GM18508 (cell line): ENCODE measurements at regions not wholly inside any gene's neighbourhood (a gene's known extent, or its start where the extent isn't known, plus 50 kb on each side); places are given as distances from the start of the nearest gene placed in this dataset.
"Not testable (repeated sequence)": the region's sequence is repeated elsewhere in the genome, so short reads cannot be mapped to it uniquely, and the experiment has no call there.

Experiments used
- ATAC-seq: cut with Tn5 transposase; IDR thresholded peaks from one replicate; pipeline ENCODE4 v1.9.1; 2021; ENCODE audit warnings: moderate number of reproducible peaks; ENCODE audit not compliant: insufficient read depth, unreplicated experiment

DNA sequence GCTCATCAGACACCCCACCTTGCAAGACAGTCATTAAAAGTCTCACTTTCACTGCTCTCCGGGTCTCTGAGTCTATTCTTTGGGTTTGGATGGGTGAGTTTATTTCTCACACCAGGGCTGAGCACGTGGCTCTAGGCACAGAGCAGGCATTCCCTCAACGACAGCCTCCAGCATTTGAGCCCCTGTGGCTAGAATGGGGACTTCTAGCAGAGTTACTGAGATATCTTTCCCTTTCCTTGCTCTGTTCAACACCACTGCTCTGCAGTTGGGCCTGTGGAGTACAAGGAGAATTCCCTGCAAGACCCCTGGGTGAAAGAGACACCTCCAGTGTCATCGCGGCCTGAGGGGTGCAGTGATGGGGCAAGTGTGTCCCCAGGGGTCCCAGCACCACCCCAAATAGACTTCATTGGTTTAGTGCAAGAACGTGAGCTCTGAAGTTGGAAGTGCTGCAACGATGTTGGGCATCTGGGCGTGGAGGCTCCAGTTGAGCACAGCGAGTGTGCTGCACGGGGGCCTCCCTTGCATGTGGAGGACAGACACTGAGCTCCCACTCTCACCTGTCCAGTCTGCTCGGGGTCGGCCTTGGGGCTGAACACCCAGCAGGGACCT is 184.1 kb upstream of the HS6ST1 start:
- ATAC-seq = no peak

DNA sequence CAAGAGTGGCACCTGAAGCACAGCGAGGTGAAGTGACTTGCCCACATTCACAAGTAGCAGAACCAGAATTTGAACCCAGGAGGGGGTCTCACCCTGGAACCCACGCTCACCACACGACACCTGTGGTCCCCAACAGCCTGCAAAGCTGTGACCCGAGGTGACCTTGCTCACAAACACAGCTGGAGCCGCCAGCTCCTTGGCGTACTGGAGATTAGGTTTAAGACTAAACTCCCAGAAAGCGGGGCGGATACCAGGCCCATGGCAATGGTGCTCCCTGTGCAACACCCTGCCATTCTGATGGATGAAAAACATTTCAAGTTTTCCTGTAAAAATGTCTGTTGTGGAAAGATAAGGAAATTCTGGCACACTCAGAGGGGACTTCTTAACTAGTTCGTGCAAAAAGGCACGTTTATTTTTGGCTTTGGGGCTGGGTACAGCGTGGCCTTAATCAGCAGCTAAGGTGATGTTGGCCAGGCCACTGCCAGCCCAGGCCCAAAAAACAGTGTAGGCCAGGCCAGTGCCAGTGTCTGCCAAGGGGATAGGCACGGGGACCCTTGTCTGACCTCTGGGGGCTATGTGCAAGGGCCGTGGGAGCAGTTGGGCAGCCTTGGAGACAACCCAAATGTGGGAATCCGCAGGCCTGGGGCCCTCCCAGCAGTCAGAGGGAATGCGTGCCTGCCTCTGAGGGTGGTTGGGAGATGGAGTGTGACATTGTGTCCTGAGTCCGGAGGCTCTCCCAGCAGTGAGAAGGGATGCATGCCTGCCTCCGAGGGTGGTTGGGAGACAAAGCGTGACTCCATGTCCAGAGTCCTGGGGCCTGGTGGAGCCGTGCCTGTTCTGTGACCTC is 185.0 kb upstream of the HS6ST1 start:
- ATAC-seq = no peak

DNA sequence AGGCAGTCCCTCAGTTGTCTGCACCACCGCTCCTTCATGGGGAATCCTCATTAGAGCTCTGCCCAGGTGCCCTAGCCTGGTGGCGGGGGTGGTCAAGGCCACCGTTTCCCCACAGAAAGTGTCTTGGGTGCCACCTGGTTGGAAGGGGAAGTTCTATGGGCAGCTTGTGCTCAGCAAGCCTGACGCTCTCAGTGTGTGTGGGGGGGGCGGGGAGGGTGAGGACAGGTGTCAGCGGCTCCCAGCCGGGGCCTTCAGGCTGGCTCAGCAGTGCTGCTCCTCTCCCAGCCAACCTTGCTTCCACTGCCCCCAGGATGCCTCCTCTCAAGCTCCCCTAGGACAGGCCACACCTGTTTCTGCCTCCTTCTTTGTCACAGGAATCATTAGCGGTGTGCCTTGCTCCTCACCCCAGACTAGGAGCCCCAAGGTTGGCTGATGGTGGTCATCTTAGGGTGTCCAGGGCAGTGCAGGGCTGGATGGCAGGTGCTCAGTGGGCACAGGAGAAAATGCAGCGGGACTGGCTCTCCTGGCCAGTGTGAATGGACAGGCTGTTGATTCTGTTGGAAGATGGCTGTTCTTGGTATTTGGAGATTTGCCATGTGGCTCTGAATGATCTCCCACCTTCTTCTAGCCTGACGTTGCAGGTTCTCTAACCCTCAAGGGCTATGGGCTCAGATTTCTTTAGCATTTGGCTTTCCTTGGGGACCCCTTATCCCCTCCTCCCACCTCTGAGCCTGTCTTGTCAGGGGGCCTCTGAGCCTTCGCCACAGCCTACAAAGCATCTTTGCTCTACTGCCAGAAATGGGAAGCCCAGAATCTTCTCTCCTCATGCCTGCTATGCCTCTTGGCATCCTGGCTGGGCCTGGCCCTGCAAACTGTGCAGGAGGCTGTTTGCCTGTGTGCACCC is 185.8 kb upstream of the HS6ST1 start:
- no peak for ATAC-seq

DNA sequence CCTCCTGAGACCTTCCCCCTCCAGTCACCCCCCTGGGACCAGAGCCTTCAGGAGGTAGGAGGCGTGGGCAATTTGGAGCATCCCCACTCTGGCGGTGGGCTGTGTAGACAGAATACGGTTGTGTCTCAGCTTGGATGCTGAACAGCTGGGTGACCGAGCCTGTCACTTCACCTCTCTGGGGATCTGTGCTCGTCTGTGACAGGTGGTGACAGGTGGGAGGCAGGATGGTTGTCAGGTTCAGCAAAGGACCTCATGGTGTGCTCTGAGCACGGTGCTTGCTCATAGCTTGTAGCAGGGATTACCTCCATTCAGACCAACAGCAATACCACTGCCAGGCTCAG is 186.5 kb upstream of the HS6ST1 start:
- no peak for ATAC-seq

DNA sequence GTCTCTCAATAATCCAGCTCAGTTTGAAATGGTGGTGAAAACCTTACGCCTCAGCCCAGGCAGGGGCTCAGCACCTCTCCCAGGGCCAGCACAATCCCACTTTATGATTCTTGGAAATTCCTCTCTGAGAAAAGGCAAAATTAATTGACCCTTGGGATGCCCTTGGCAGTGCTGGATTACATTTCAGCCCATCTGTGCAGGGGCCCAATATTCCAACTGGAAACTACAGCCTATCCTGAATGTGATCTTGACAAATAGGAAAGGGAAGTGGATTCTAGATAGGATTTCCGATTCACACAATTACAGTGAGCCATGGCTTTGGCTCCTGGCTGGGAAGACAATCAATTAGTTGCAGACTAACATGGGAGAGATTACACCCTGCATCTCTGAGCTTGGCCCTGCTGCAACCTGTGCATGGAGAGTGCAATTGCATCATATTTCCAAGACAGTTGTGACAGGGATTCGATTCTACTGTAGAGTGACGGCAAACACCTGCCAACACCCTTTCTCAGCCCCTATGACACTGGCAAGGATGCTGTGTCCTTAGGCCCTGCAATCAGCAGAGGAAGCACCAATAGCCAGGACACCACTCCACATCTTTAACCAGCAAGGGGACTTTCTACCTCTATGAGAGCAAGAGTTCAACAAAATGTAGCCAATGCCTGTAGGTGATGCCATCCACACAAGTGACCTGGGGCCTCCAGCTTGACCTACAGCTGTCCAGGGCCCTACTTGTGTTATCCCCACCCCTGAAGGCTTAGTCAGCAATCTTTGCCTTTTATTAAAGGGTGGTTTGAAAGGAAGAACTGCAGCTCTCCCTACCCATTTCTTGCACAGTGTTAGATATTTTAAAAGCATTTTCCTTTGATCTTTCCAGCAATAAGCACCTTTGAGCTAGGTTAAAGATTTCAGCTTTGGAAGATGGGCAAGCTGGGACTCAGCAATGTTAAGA is 187.2 kb upstream of the HS6ST1 start:
- no peak for ATAC-seq

DNA sequence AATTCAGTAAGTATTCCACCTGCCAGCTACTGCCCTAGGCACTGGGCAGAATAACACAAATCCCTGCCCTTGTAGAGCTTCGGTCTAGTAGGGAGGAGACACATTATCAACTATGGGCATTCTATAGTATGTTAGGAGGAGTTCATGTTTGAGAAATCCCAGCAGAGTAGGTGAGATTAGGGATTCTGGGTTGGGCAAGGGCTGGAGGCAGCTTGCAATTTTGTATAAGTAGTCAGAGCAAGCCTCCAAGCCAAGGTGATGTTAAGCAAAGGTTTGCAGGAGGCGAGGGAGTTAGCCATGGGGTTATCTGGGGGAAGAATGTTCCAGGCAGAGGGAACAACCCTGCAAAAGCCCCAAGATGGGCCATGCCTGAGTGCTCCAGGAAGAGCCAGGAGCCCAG is 187.9 kb upstream of the HS6ST1 start:
- no peak for ATAC-seq

DNA sequence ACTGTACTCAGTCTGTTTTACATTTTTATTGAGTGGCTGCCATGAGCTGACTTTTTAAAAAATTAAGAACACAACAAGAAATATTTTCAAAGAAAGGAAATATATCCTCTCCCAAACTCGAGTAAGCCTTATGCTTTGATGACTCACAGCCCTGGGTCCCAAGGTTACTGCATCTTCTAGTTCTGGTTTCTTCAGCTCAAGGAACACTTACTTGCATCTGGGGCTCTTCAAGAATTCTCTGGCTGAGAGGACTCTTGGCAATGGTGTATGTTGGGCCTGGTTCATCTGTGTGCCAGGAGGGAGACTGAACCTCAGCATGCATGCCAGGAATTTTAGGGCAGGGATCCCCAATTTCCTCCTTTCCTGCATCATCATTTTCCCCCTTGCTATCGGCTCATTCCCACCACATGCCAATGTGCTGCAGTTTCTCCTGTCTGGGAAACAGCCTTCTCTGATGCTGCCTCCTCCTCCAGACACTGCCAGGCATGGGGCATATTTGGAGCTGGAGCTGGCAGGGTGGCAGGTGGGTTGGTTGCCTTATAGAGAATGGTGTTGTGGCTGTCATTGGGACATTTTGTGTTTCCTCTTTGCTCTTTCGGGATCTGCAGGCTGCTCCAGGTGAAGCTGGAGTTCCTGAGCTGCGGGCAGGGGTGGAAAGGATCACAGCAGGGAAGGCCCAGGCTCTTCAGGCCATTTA is 192.2 kb upstream of the HS6ST1 start:
- no peak for ATAC-seq

DNA sequence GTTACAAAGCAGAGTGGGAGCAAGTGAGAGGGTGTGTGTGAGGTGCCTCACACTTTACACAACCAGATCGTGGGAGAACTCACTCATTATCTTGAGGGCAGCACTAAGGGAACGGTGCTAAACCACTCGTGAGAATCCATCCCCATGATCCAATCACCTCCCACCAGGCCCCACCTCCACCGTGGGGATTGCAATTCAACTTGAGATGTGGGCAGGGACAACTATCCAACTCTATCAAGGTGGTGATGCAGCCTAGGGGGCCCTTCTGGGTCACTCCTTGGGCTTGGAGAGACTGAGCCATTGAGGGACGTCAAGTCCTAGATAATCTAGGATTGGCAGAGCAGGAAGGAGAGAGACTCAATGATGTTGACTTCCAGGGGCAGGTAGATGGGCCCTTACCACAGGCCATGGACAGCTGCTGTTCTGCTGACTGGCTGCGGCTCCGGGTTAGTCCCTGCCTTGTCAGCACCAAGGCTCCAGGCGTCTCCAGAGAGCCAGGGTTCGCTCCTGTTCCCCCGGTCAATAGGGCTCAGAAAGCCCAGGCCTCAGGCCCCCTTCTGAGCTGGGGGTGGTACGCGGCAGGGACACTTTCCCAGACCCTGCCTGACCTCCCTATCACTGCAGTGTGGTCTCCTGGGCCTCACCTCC is 193.2 kb upstream of the HS6ST1 start:
- ATAC-seq = no peak

DNA sequence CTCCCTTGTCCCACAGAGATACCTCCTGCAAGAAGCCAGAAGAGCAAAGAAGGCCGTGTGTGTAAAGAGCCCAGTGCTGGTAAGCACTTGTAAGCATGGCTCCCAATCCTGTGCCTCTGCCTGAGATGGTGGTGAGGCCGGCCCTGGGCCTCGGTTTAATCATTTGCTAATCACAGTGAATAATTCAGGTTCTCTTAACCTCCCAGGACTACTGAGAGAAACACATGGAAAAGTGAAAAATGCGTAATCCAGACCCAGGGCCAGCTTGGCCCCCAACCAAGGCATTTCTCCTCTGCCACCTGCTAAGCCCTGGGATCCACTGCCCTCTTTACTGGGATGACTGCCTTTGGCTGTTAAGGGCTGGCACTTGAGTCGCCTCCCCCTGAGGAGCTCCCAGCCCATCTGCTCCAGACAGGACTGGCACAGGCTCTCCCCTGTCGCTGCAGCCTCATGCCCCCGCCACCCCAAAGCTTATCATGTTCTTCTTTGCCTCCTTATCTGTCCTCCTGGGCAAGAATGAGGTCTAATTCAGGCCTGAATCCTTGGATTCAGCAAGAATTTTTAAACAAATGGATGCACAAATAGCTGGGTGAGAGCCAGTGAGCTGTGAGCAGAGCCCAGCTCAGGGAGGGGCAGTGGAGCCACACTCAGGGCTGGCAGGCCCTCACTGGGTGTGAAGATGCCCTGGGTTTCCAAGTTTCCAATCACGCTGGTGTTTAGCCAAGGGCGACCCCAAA is 193.9 kb upstream of the HS6ST1 start:
- no peak for ATAC-seq

DNA sequence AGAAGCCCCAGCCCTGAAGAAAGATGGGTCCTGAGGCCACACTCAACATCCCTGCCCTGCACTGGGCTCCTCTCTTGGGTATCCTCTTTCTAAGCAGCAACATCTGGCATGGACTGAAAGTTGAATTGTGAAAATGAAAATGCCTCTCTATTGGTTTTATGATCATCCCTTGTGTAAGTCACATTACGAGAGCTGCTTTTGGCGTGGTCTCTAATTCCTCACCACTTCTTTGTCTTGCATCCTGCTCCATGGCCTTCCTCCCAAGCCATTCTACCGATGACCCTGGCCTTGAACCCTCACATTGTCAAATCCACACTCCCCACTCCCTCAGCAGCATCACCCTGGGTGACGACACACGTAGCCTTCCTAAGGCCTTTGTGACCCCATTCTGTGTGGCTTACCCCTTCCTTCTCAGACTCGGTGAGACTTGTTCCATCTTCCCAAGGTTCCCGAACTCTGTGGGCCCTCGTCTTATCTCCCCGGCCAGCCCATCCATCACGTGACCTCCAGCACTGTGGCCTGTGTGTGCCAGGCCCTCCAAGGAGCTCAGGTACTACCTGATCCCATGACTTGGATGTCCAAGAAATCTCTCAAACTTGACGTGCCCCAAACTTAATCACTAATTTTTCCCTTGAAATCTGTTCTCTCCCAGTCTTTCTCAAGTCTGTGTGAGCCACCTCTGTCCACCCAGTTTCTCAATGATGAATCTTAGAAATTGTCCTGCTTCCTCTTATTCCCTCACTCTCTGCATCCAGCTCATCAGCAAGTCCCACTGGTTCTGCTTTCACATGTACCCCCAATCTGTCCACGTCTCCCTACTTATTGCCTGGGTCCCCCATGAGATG is 194.7 kb upstream of the HS6ST1 start:
- ATAC-seq = no peak

DNA sequence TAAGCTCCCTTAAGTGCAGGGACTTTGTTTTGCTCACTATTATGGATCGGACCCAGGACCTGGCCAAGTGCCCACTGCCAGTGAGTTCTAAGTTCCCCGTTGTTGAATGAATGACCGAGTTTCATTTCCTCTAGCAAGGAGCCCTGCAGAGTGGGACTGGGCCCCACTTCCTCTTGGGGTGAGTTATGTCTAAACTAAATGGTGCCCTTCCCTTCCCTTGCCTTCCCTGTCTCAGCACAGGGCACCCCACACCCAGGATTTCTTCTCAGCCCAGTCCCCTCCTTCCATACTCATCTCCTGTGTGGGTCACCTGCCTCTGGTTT is 195.3 kb upstream of the HS6ST1 start:
- peak; percentile 79 for ATAC-seq

DNA sequence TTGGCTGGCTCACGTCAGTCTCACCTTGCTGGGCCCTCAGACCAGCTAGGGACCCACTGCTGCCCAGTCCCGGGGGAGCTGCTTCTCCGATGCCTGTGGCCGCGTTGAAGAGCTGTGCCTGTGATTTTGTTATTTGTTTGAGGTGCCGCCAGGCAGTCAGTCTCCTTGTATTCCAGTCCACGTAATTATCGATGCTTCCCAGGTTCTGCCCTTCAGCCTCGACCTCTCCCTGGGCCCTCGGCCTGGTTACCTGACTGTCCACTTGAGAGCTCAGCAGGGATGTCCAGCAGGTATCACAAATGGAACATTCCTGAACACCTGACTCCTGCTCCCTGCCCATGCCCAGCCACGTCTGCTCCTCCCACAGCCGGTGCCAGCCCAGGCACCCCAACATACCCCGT is 195.9 kb upstream of the HS6ST1 start:
- ATAC-seq = no peak

DNA sequence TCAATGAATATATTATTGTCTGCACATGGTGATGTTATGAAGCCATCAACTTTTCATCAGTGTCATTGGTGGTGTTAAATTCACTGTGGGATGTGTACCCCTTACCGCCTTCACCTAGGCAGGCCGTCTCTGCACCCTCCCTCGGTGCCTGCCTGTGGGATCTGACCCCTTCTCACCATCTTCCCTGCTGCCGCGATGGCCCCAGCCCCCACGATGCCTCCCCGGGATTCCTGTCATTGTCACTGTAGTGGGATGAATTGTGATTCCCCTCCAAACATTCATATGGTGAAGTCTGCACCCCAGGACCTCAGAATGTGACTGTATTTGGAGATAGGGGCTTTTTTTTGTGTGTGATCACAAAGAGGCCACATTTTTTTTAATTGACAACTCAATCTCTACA is 198.3 kb upstream of the HS6ST1 start:
- no peak for ATAC-seq

DNA sequence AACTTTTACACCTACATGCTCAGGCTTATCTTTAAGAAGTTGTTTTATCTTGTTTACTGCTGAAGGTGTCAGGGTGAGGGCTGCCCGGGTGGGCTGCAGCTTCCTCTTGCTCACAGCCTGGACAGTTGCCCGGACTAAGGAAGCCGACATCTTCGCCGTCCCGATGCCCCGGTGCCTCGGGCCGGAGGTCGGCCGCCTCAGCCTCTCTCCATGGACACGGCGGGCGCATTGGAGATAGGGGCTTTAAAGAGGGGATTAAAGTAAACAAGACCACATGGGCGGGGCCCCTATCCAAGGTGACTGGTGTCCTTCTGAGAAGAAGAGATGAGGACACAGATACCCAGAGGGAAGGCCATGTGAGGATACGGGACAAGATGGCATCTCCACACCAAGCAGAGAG is 200.4 kb upstream of the HS6ST1 start:
- ATAC-seq = not testable (repeated sequence)

DNA sequence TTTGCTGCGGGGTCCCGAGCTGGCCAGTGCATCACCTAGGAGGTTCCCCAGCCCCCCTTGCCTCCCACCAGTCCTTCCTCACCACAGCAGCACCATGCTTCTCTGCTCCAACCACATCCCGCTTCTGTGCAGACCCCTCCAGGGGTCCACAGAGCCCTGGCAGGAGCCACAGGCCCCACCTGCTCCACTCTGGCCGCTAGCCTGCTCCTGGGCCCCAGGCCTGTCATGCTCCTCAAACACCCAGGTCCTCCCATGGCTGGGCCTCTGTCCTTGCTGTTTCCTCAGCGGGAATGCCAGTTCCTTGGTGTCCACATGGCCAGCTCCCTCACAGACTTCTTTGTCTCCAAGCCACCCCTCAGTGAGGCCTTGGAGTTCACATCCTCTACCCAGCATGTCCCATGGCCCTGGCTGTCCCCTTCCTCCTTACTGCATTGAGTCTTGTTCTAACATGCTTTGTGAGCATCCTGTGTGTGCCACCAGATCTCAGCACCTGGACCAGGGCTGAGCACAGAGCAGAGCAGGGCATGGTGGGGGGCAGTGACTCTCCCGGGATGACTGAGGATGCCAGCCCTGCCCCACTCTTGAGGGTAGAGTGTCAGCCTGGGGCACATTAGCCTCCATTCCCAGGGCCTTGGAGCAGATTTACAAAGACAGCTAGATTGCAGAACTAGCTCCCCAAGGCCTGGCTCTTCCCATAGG is 201.0 kb upstream of the HS6ST1 start:
- no peak for ATAC-seq

DNA sequence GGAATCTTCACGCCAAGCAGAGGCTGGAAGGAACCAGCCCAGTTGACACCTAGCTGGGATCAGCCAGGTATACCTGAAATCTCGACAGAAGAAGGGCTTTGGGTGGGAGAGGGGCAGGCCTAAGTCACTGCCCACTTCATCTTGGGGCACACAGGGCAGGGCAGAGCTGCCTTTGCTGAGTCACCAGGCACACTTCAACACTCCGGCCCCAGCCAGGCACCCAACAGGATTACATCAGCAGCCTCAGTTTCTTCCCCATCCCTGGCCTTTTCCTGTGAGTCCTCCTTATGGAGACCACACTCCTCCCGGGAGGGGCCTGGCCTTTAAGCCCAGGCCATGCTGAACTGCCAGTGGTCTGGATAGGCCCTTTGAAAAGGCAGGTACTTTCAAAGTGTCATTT is 201.7 kb upstream of the HS6ST1 start:
- ATAC-seq = no peak

DNA sequence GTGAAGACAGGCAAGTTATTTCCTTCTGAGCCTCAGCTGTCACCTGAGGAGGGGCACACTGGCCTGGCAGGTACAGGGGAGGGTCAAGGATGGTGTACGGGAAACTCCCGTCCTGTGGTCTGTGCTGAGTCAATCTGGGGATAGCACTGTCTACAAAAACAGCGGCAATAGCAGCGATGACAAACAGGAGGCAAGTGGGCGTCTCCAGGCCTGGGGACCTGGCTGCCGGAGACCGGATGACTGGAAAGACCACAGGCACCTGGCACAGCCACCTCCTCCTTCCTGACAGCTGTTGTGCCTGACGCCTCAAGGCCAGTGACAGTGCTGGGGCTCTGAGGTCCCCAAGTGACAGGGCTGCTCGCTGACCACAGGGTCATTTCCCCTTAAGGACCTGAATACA is 202.1 kb upstream of the HS6ST1 start:
- peak; percentile 86 for ATAC-seq
